ENCODE measurements at regions not wholly inside any gene's neighbourhood (a gene's known extent, or its start where the extent isn't known, plus 50 kb on each side); places are given as distances from the start of the nearest gene placed in this dataset.

DNA sequence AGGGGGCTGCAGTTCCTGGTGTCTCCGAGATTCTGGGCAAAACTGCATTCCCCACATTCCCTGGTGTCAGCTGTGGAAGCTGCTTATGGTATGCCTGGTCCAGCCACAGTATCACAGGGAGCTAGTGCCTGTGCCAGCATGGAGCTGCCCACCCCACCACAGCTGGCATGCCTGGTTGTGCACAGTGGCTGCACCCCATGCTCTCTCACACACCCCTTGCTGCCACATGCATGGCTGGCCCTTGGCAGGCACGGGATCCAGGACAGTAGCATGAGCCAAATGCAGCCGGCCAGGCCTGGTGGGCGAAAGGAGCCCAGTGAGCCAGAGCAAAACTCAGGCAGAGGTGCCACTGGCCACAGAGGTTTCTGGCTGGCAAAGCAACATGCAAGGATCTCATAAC is 418.0 kb upstream of the SPOCK3 start:
- H3K27ac ChIP-seq (ENCODE audit: control insufficient read depth, insufficient read depth): no peak overlapping the region
- H3K4me1 ChIP-seq (ENCODE audit: control insufficient read depth, insufficient read depth, low read length): no peaks in the 10 kb centered on the region
- ChIA-PET RAD21 (ENCODE audit: unreplicated experiment) (no interaction called here), SMC1A (ENCODE audit: uncharacterized antibody, unreplicated experiment) (interaction anchor here (0.6 kb wide), 1 partner anchor 361 kb away, joined by 3 read pairs; no protein-coding TSS in a partner anchor), POLR2A (interaction anchor here (0.5 kb wide), 1 partner anchor 32 kb away, joined by 3 read pairs; no protein-coding TSS in a partner anchor), CTCF (interaction anchor here (0.6 to 1.3 kb wide), 3 partner anchors 27 to 32 kb away, joined by 3 read pairs; no protein-coding TSS in a partner anchor)
- BruUV-seq (replicated peaks): no TSS peak
- WGBS (ENCODE audit: insufficient coverage, insufficient replicate concordance, low lambda C conversion rate, missing lambda C conversion rate): 0% methylated on average over 4 of the region's 4 CpGs
- H3K4me2 ChIP-seq (ENCODE audit: control insufficient read depth, insufficient read depth): no peak overlapping the region
- FAIRE-seq: no peak
- H2AFZ ChIP-seq (ENCODE audit: control insufficient read depth, low read depth, low read length): no peak overlapping the region
- H3K27me3 ChIP-seq (replicated peaks in 1 of 2; ENCODE audit: control insufficient read depth in 2 of 2, insufficient read depth in 2 of 2, low read length in 1 of 2): no peaks in the 10 kb centered on the region
- no peaks in the 10 kb centered on the region for H3K9me3 ChIP-seq (replicated peaks; ENCODE audit: control insufficient read depth, insufficient read depth, low read length)
- no peak overlapping the region for H3K4me3 ChIP-seq
- H3K9ac ChIP-seq (ENCODE audit: control insufficient read depth, insufficient read depth, low read length): no peak overlapping the region
- TF ChIP-seq FOS (IDR thresholded peaks at IDR 0.05; ENCODE audit: borderline replicate concordance, extremely low read depth, insufficient read length) (no peak), ZNF24 (IDR thresholded peaks at IDR 0.05) (no peak), NFIC (IDR thresholded peaks at IDR 0.05; ENCODE audit: low read depth, low read length) (no peak), HCFC1 (IDR thresholded peaks at IDR 0.05; ENCODE audit: low read length) (no peak), RELB (IDR thresholded peaks at IDR 0.05; ENCODE audit: low read depth) (no peak), MXI1 (IDR thresholded peaks at IDR 0.05; ENCODE audit: low read depth, low read length) (no peak), TBL1XR1 (IDR thresholded peaks at IDR 0.05; ENCODE audit: low read depth, low read length) (no peak), SREBF1 (IDR thresholded peaks at IDR 0.05; ENCODE audit: low read length) (no peak), TARDBP (IDR thresholded peaks at IDR 0.05; ENCODE audit: borderline replicate concordance) (no peak), NRF1 (conservative IDR thresholded peaks at IDR 0.05; ENCODE audit: low read depth, low read length) (no peak), MTA2 (IDR thresholded peaks at IDR 0.05; ENCODE audit: low read depth) (no peak), NR2C2 (IDR thresholded peaks at IDR 0.05; ENCODE audit: borderline replicate concordance, control insufficient read depth, insufficient read length, low read depth) (no peak)
- TF ChIP-seq, protein P1, sequence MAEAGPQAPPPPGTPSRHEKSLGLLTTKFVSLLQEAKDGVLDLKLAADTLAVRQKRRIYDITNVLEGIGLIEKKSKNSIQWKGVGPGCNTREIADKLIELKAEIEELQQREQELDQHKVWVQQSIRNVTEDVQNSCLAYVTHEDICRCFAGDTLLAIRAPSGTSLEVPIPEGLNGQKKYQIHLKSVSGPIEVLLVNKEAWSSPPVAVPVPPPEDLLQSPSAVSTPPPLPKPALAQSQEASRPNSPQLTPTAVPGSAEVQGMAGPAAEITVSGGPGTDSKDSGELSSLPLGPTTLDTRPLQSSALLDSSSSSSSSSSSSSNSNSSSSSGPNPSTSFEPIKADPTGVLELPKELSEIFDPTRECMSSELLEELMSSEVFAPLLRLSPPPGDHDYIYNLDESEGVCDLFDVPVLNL (IDR thresholded peaks at IDR 0.05; ENCODE audit: low read depth, low read length): no peak
- intact Hi-C loops (cut with micrococcal nuclease; ENCODE audit: unreplicated experiment): no loop called here
- no peaks in the 10 kb centered on the region for H3K79me2 ChIP-seq (ENCODE audit: control insufficient read depth, insufficient read depth, low read length)
- no peaks in the 10 kb centered on the region for H3K36me3 ChIP-seq (ENCODE audit: control insufficient read depth in 2 of 2, insufficient read depth in 2 of 2, low read length in 1 of 2)
- H4K20me1 ChIP-seq (ENCODE audit: control insufficient read depth, insufficient read depth): no peaks in the 10 kb centered on the region
- DNase-seq (ENCODE audit: low read depth, low spot score): no peak
- no peak for ATAC-seq
- in situ Hi-C loops (cut with MboI): no loop called here

All from GM12878 (cell line).